COLO668 (cell line): ENCODE measurements at regions not wholly inside any gene's neighbourhood (a gene's known extent, or its start where the extent isn't known, plus 50 kb on each side); places are given as distances from the start of the nearest gene placed in this dataset.
A peak's percentile ranks its signal among the peaks of the same experiment; 100 is the strongest.
"Not testable (repeated sequence)": the region's sequence is repeated elsewhere in the genome, so short reads cannot be mapped to it uniquely, and the experiment has no call there.

Experiments
- DNase-seq: peaks from one replicate; lab custom pipeline; 2025; ENCODE audit not compliant: unreplicated experiment; lab: John Stamatoyannopoulos, UW

GRCh38 chr14:106204063-106204462, 677.7 kb downstream of the TMEM121 start:
- DNase-seq: no peak

- DNase-seq: no peak
Observed at GRCh38 chr14:106207316-106207715, 680.9 kb downstream of the TMEM121 start.

- DNase-seq: no peak
Observed at GRCh38 chr14:106208794-106209193, 682.4 kb downstream of the TMEM121 start.

GRCh38 chr14:106209755-106210154, 683.4 kb downstream of the TMEM121 start:
- no peak for DNase-seq

- DNase-seq: peak; percentile 29
Observed at GRCh38 chr14:106210650-106211049, 684.3 kb downstream of the TMEM121 start.

- no peak for DNase-seq
Observed at GRCh38 chr14:106211334-106211900, 685.0 kb downstream of the TMEM121 start.

- DNase-seq: no peak
Observed at GRCh38 chr14:106215229-106215628, 688.8 kb downstream of the TMEM121 start.

GRCh38 chr14:106216679-106217078, 690.3 kb downstream of the TMEM121 start:
- DNase-seq: no peak

GRCh38 chr14:106218174-106218573, 691.8 kb downstream of the TMEM121 start:
- DNase-seq: no peak

GRCh38 chr14:106222311-106222710, 695.9 kb downstream of the TMEM121 start:
- no peak for DNase-seq

GRCh38 chr14:106222731-106223130, 696.3 kb downstream of the TMEM121 start:
- no peak for DNase-seq

GRCh38 chr14:106227793-106228192, 701.4 kb downstream of the TMEM121 start:
- no peak for DNase-seq

GRCh38 chr14:106228541-106229158, 702.3 kb downstream of the TMEM121 start:
- no peak for DNase-seq

GRCh38 chr14:106230071-106230470, 703.7 kb downstream of the TMEM121 start:
- no peak for DNase-seq

- DNase-seq: not testable (repeated sequence)
Observed at GRCh38 chr14:106233191-106233590, 706.8 kb downstream of the TMEM121 start.

GRCh38 chr14:106234525-106235254, 708.3 kb downstream of the TMEM121 start:
- DNase-seq: peak; percentile 57

- DNase-seq: no peak
Observed at GRCh38 chr14:106235356-106236159, 709.2 kb downstream of the TMEM121 start.

- DNase-seq: no peak
Observed at GRCh38 chr14:106248321-106249192, 722.2 kb downstream of the TMEM121 start.

GRCh38 chr14:106253995-106254394, 727.6 kb downstream of the TMEM121 start:
- not testable (repeated sequence) for DNase-seq

- peak; percentile 82 for DNase-seq
Observed at GRCh38 chr14:106257569-106257994, 731.2 kb downstream of the TMEM121 start.
